ENCODE measurements at regions not wholly inside any gene's neighbourhood (a gene's known extent, or its start where the extent isn't known, plus 50 kb on each side); places are given as distances from the start of the nearest gene placed in this dataset.

GRCh38 chr17:79385962-79386563 lies 224.8 kb downstream of the RBFOX3 start:
- H4K20me1 ChIP-seq (replicated peaks; ENCODE audit: control insufficient read depth, extremely low read depth, insufficient read depth, low read length) = no peaks in the 10 kb centered on the region
- no peak for DNase-seq (ENCODE audit: low read depth, low spot score)
- no peak for FAIRE-seq
- BruUV-seq (replicated peaks) = no TSS peak
- H3K4me3 ChIP-seq (replicated peaks in 1 of 3; ENCODE audit: insufficient read depth in 1 of 3, low read depth in 1 of 3, low read length in 3 of 3) = no peak overlapping the region
- CTCF ChIA-PET = interaction anchor here (3.0 to 13.5 kb wide), 2 partner anchors 15 to 301 kb away, joined by 10 to 428 read pairs; no protein-coding TSS in a partner anchor
- no peak for TF ChIP-seq FOS (IDR thresholded peaks at IDR 0.05; ENCODE audit: borderline replicate concordance, insufficient read depth, low read length)
- no peak for TF ChIP-seq CTCF (IDR thresholded peaks at IDR 0.05; ENCODE audit: extremely low read depth in 1 of 2, insufficient read depth in 1 of 2, low read depth in 1 of 2, low read length in 2 of 2)
- TF ChIP-seq POLR2A (IDR thresholded peaks at IDR 0.05; ENCODE audit: low read depth, low read length) = no peak
- no peak for TF ChIP-seq MYC (IDR thresholded peaks at IDR 0.05; ENCODE audit: low read depth, low read length)
- TF ChIP-seq POLR2AphosphoS5 (IDR thresholded peaks at IDR 0.05; ENCODE audit: insufficient read depth, low read depth, low read length) = no peak
- no peak for TF ChIP-seq MAX (IDR thresholded peaks at IDR 0.05; ENCODE audit: insufficient read depth, insufficient read length)
- no peak for TF ChIP-seq GATA2 (IDR thresholded peaks at IDR 0.05; ENCODE audit: insufficient read depth, insufficient read length, low read depth, low read length)
- TF ChIP-seq EZH2 (IDR thresholded peaks at IDR 0.05; ENCODE audit: borderline replicate concordance, low read depth, low read length, severe bottlenecking) = no peak
- no peak overlapping the region for H3K4me2 ChIP-seq (ENCODE audit: insufficient read depth, low read length)
- dilution Hi-C loops (cut with MboI; ENCODE audit: extremely low pct_ligation_motif_present, low sequenced_read_pairs) (no loop called here), intact Hi-C loops (cut with micrococcal nuclease) (no loop called here)
- no peaks in the 10 kb centered on the region for H3K36me3 ChIP-seq (ENCODE audit: control insufficient read depth in 2 of 2, extremely low read depth in 1 of 2, insufficient read depth in 2 of 2, low read length in 2 of 2)
- H3K9me1 ChIP-seq (replicated peaks; ENCODE audit: control insufficient read depth, extremely low read depth, insufficient read depth, low read length) = no peaks in the 10 kb centered on the region
- no peaks in the 10 kb centered on the region for H3K9me3 ChIP-seq (replicated peaks; ENCODE audit: control insufficient read depth, insufficient read depth, low read length)
- H3K27me3 ChIP-seq (ENCODE audit: control insufficient read depth in 2 of 2, insufficient read depth in 2 of 2, low read length in 2 of 2) = no peaks in the 10 kb centered on the region
- no peak overlapping the region for H3K9ac ChIP-seq (replicated peaks; ENCODE audit: extremely low read depth, insufficient read depth, low read length)
- H3K79me2 ChIP-seq (ENCODE audit: control insufficient read depth, insufficient read depth, low read length) = no peaks in the 10 kb centered on the region
- H3K4me1 ChIP-seq (ENCODE audit: control insufficient read depth, extremely low read depth, insufficient read depth, low read length) = no peaks in the 10 kb centered on the region
- POLR2A ChIA-PET = no interaction called here
- no peak overlapping the region for H2AFZ ChIP-seq (ENCODE audit: low read depth, low read length)
- H3K27ac ChIP-seq (ENCODE audit: insufficient read depth, low read depth, low read length) = no peak overlapping the region
